ENCODE measurements at regions not wholly inside any gene's neighbourhood (a gene's known extent, or its start where the extent isn't known, plus 50 kb on each side); places are given as distances from the start of the nearest gene placed in this dataset.
"Not testable (repeated sequence)": the region's sequence is repeated elsewhere in the genome, so short reads cannot be mapped to it uniquely, and the experiment has no call there.

GRCh38 chr21:9738527-9738926 lies 782.9 kb upstream of the TPTE start (continued):
- TF ChIP-seq JUNB (IDR thresholded peaks at IDR 0.05; ENCODE audit: unreplicated experiment) = no peak
- TF ChIP-seq POLR2AphosphoS5 (IDR thresholded peaks at IDR 0.05; ENCODE audit: low read depth) = no peak
- no peak for TF ChIP-seq ETS1 (IDR thresholded peaks at IDR 0.05)
- no peak for TF ChIP-seq CREB1 (CRISPR knock-in tag; IDR thresholded peaks at IDR 0.05; ENCODE audit: low read depth)
- TF ChIP-seq ZNF331 (CRISPR knock-in tag; IDR thresholded peaks at IDR 0.05; ENCODE audit: low read depth) = no peak
- no peak for TF ChIP-seq REST (IDR thresholded peaks at IDR 0.05; ENCODE audit: unreplicated experiment)
- no peak for TF ChIP-seq EZH2phosphoT487 (IDR thresholded peaks at IDR 0.05; ENCODE audit: unreplicated experiment)
- no peak for TF ChIP-seq ZNF114 (CRISPR knock-in tag; IDR thresholded peaks at IDR 0.05)

- no peak for DNase-seq (ENCODE audit: low spot score)
- Histone ChIP-seq H3K4me3 (peak overlapping the region; percentile 25; the same call in 1 of the 2 replicates), H3K27ac (ENCODE audit: low read depth) (no peak overlapping the region), H3K27me3 (ENCODE audit: insufficient read depth) (peaks cover 10% of the 10 kb centered on the region; the same call in 1 of the 2 replicates), H3K36me3 (ENCODE audit: insufficient read depth) (peaks cover 31% of the 10 kb centered on the region), H3K4me2 (no peak overlapping the region), H4K20me1 (replicated peaks; ENCODE audit: insufficient read depth) (no peaks in the 10 kb centered on the region), H3K79me2 (replicated peaks; ENCODE audit: insufficient read depth) (no peaks in the 10 kb centered on the region), H2AFZ (no peak overlapping the region), H3K4me1 (ENCODE audit: insufficient read depth) (no peaks in the 10 kb centered on the region), H3F3A (replicated peaks; ENCODE audit: low read depth) (no peaks in the 10 kb centered on the region), H3K9me2 (ENCODE audit: insufficient read depth) (no peaks in the 10 kb centered on the region; the same call in 1 of the 2 replicates)
- no peak for TF ChIP-seq REST (IDR thresholded peaks at IDR 0.05; ENCODE audit: unreplicated experiment)
- peaks cover 23% of the 10 kb centered on the region for H3K36me3 Mint-ChIP-seq (ENCODE audit: low read depth)
- ATAC-seq = no peak
- H3K4me3 Mint-ChIP-seq = no peak overlapping the region
- H3K9me3 Mint-ChIP-seq = no peaks in the 10 kb centered on the region; the same call in 1 of the 3 replicates
- H3K27me3 Mint-ChIP-seq (ENCODE audit: insufficient read depth, low read depth, poor library complexity) = peaks cover 8% of the 10 kb centered on the region
- H3K27ac Mint-ChIP-seq = no peak overlapping the region
- no peaks in the 10 kb centered on the region for H3K4me1 Mint-ChIP-seq
Observed at GRCh38 chr21:9739240-9739639, 782.1 kb upstream of the TPTE start.

- H3K27me3 Mint-ChIP-seq (ENCODE audit: insufficient read depth, low read depth, poor library complexity); ATAC-seq: not testable (repeated sequence)
Observed at GRCh38 chr21:9740177-9740941, 781.0 kb upstream of the TPTE start.

More at GRCh38 chr21:9740177-9740941, 781.0 kb upstream of the TPTE start:
- not testable (repeated sequence) for H3K27ac ChIP-seq (ENCODE audit: low read depth); H3K4me3 ChIP-seq; H3K4me1 ChIP-seq (ENCODE audit: insufficient read depth); H3K4me1 Mint-ChIP-seq; H3K27ac Mint-ChIP-seq; H3K4me3 Mint-ChIP-seq; H3F3A ChIP-seq (replicated peaks; ENCODE audit: low read depth); DNase-seq (ENCODE audit: low spot score); H2AFZ ChIP-seq; H3K9me3 Mint-ChIP-seq; H3K9me2 ChIP-seq (ENCODE audit: insufficient read depth); H4K20me1 ChIP-seq (replicated peaks; ENCODE audit: insufficient read depth); H3K4me2 ChIP-seq; H3K79me2 ChIP-seq (replicated peaks; ENCODE audit: insufficient read depth)
- H3K36me3 ChIP-seq (ENCODE audit: insufficient read depth) = peaks cover 31% of the 10 kb centered on the region
- peaks cover 23% of the 10 kb centered on the region for H3K36me3 Mint-ChIP-seq (ENCODE audit: low read depth)
- peaks cover 10% of the 10 kb centered on the region; the same call in 1 of the 2 replicates for H3K27me3 ChIP-seq (ENCODE audit: insufficient read depth)
